ENCODE measurements at regions not wholly inside any gene's neighbourhood (a gene's known extent, or its start where the extent isn't known, plus 50 kb on each side); places are given as distances from the start of the nearest gene placed in this dataset.

GRCh38 chr4:29551821-29552220 lies 1168.3 kb upstream of the PCDH7 start:
- no peaks in the 10 kb centered on the region for H4K20me1 ChIP-seq (ENCODE audit: control insufficient read depth, insufficient read depth, low read length, poor library complexity, severe bottlenecking)
- no peak overlapping the region for H3K27ac ChIP-seq (ENCODE audit: low read length in 2 of 2)
- H2AFZ ChIP-seq (ENCODE audit: insufficient read depth, low read depth, low read length, poor library complexity, severe bottlenecking): no peak overlapping the region
- no CpG with 5 or more reads among the region's 1 CpG for WGBS (ENCODE audit: insufficient coverage)
- CTCF ChIA-PET: no interaction called here
- H3K27ac Mint-ChIP-seq: no peak overlapping the region
- no peak overlapping the region for H3K4me3 Mint-ChIP-seq
- DNase-seq (no peak), ATAC-seq (ENCODE audit: low read depth) (no peak)
- H3K4me3 ChIP-seq (ENCODE audit: control extremely low read depth in 1 of 5, extremely low read depth in 1 of 5, insufficient read depth in 1 of 5, low read depth in 2 of 5, low read length in 4 of 5): no peak overlapping the region
- H3K9me3 Mint-ChIP-seq (ENCODE audit: insufficient read depth): peaks cover 10% of the 10 kb centered on the region
- H3K79me2 ChIP-seq (ENCODE audit: control insufficient read depth, insufficient read depth, low read length): no peaks in the 10 kb centered on the region
- H3K9me3 ChIP-seq (ENCODE audit: control extremely low read depth in 1 of 3, control insufficient read depth in 2 of 3, insufficient read depth in 1 of 3, low read length in 2 of 3): no peaks in the 10 kb centered on the region
- H3K9ac ChIP-seq (ENCODE audit: low read length): no peak overlapping the region
- no peaks in the 10 kb centered on the region for H3K4me1 ChIP-seq (ENCODE audit: control insufficient read depth in 2 of 2, insufficient read depth in 2 of 2, low read length in 2 of 2)
- H3K36me3 ChIP-seq (replicated peaks in 1 of 2; ENCODE audit: control extremely low read depth in 1 of 2, control insufficient read depth in 1 of 2, extremely low read depth in 1 of 2, insufficient read depth in 2 of 2, low read length in 1 of 2): no peaks in the 10 kb centered on the region
- POLR2A ChIA-PET: no interaction called here
- H3K27me3 ChIP-seq (replicated peaks in 1 of 4; ENCODE audit: control extremely low read depth in 1 of 4, control insufficient read depth in 3 of 4, insufficient read depth in 4 of 4, low read length in 3 of 4): no peaks in the 10 kb centered on the region
- no peak overlapping the region for H3K4me2 ChIP-seq (replicated peaks; ENCODE audit: low read depth, low read length, poor library complexity, severe bottlenecking)
- intact Hi-C loops (cut with micrococcal nuclease): no loop called here
- no peaks in the 10 kb centered on the region for H3K4me1 Mint-ChIP-seq
- H3K27me3 Mint-ChIP-seq: no peaks in the 10 kb centered on the region
- TF ChIP-seq CTCF (IDR thresholded peaks at IDR 0.05) (no peak), EZH2 (IDR thresholded peaks at IDR 0.05; ENCODE audit: borderline replicate concordance, insufficient read depth, low read depth, low read length, poor library complexity, severe bottlenecking) (no peak)

- Mint-ChIP-seq H3K4me1 (no peaks in the 10 kb centered on the region), H3K27ac (no peak overlapping the region), H3K4me3 (no peak overlapping the region), H3K27me3 (no peaks in the 10 kb centered on the region), H3K9me3 (ENCODE audit: insufficient read depth) (peaks cover 7% of the 10 kb centered on the region)
- WGBS (ENCODE audit: insufficient coverage): no CpG with 5 or more reads among the region's 1 CpG
- Histone ChIP-seq H3K79me2 (ENCODE audit: control insufficient read depth, insufficient read depth, low read length) (no peaks in the 10 kb centered on the region), H3K9me3 (ENCODE audit: control extremely low read depth in 1 of 3, control insufficient read depth in 2 of 3, insufficient read depth in 1 of 3, low read length in 2 of 3) (no peaks in the 10 kb centered on the region), H3K4me3 (ENCODE audit: control extremely low read depth in 1 of 5, extremely low read depth in 1 of 5, insufficient read depth in 1 of 5, low read depth in 2 of 5, low read length in 4 of 5) (no peak overlapping the region), H2AFZ (ENCODE audit: insufficient read depth, low read depth, low read length, poor library complexity, severe bottlenecking) (no peak overlapping the region), H3K36me3 (replicated peaks in 1 of 2; ENCODE audit: control extremely low read depth in 1 of 2, control insufficient read depth in 1 of 2, extremely low read depth in 1 of 2, insufficient read depth in 2 of 2, low read length in 1 of 2) (no peaks in the 10 kb centered on the region), H3K4me1 (ENCODE audit: control insufficient read depth in 2 of 2, insufficient read depth in 2 of 2, low read length in 2 of 2) (no peaks in the 10 kb centered on the region), H3K4me2 (replicated peaks; ENCODE audit: low read depth, low read length, poor library complexity, severe bottlenecking) (no peak overlapping the region), H4K20me1 (ENCODE audit: control insufficient read depth, insufficient read depth, low read length, poor library complexity, severe bottlenecking) (no peaks in the 10 kb centered on the region), H3K9ac (ENCODE audit: low read length) (no peak overlapping the region), H3K27ac (ENCODE audit: low read length in 2 of 2) (no peak overlapping the region), H3K27me3 (replicated peaks in 1 of 4; ENCODE audit: control extremely low read depth in 1 of 4, control insufficient read depth in 3 of 4, insufficient read depth in 4 of 4, low read length in 3 of 4) (no peaks in the 10 kb centered on the region)
- TF ChIP-seq EZH2 (IDR thresholded peaks at IDR 0.05; ENCODE audit: borderline replicate concordance, insufficient read depth, low read depth, low read length, poor library complexity, severe bottlenecking): no peak
- TF ChIP-seq CTCF (IDR thresholded peaks at IDR 0.05): no peak
- intact Hi-C loops (cut with micrococcal nuclease): no loop called here
- no peak for DNase-seq
- ChIA-PET POLR2A (no interaction called here), CTCF (no interaction called here)
- ATAC-seq (ENCODE audit: low read depth): no peak
Measured at GRCh38 chr4:29553846-29554245, 1166.3 kb upstream of the PCDH7 start.

Measured in B cell (primary cell).